Kidney (tissue), 13 donors: ENCODE measurements at regions not wholly inside any gene's neighbourhood (a gene's known extent, or its start where the extent isn't known, plus 50 kb on each side); places are given as distances from the start of the nearest gene placed in this dataset.

Source experiments
- DNase-seq, 5 donors: peaks; one replicate each; pipeline ENCODE4 v3.0.0-alpha.2; 2013 to 2020
- FAIRE-seq: peaks from 2 replicates; lab custom pipeline; 2012; peaks lifted over from hg19 to GRCh38; lab: Jason Lieb, UNC
- H3K27ac ChIP-seq, 2 donors: one replicate each; pipeline ENCODE4 v1.7.0; 2013; ENCODE audit warnings: low read depth in 2 of 2, low read length in 2 of 2, inconsistent platforms in 1 of 2
- H3K27me3 ChIP-seq: one replicate; pipeline ENCODE4 v1.7.1; 2013; ENCODE audit warnings: low read length, inconsistent platforms; ENCODE audit not compliant: control insufficient read depth, insufficient read depth
- H3K36me3 ChIP-seq, 3 donors: one replicate each; pipeline versions ENCODE4 v1.7.0 to v1.7.1; 2013; ENCODE audit warnings: low read length in 3 of 3, control low read depth in 1 of 3, inconsistent platforms in 1 of 3; ENCODE audit not compliant: insufficient read depth in 3 of 3, control insufficient read depth in 2 of 3
- H3K4me1 ChIP-seq, 3 donors: one replicate each; pipeline versions ENCODE4 v1.7.0 to v1.7.1; 2013; ENCODE audit warnings: low read length in 3 of 3, inconsistent platforms in 1 of 3, low read depth in 1 of 3; ENCODE audit not compliant: control insufficient read depth in 2 of 3, insufficient read depth in 2 of 3
- H3K4me3 ChIP-seq, 3 donors: one replicate each; pipeline versions ENCODE4 v1.7.0 to v1.8.1; 2013; ENCODE audit warnings: low read length in 3 of 3, control low read depth in 1 of 3, inconsistent platforms in 1 of 3
- H3K9ac ChIP-seq, 3 donors: one replicate each; pipeline versions ENCODE4 v1.7.0 to v1.7.1; 2013; ENCODE audit warnings: low read length in 3 of 3, control low read depth in 1 of 3, inconsistent platforms in 1 of 3
- H3K9me3 ChIP-seq, 3 donors: one replicate each; pipeline versions ENCODE4 v1.7.0 to v1.7.1; 2013; ENCODE audit warnings: low read length in 3 of 3, control low read depth in 1 of 3, inconsistent platforms in 1 of 3; ENCODE audit not compliant: control insufficient read depth in 2 of 3, insufficient read depth in 1 of 3
- CTCF ChIP-seq: IDR thresholded peaks from 3 replicates; pipeline ENCODE4 v1.5.1; 2012; ENCODE audit warnings: mild to moderate bottlenecking, moderate library complexity, borderline replicate concordance; ENCODE audit not compliant: insufficient read depth; ENCODE audit errors: extremely low read depth
- intact Hi-C: fragments of 100-400 bp; cut with DNase I; formaldehyde crosslinking; loops from one replicate; pipeline ENCODE4 v1.11.1; 2022
- donor health status: control.
- donor health status: control.
- donor health status: control.
- donor health status: control.
- donor health status: control.
- donor health status: DM: yes; HTN: yes; CAD: no.
- donor health status: Normal renal cell carcinoma (clear cell type).

DNA sequence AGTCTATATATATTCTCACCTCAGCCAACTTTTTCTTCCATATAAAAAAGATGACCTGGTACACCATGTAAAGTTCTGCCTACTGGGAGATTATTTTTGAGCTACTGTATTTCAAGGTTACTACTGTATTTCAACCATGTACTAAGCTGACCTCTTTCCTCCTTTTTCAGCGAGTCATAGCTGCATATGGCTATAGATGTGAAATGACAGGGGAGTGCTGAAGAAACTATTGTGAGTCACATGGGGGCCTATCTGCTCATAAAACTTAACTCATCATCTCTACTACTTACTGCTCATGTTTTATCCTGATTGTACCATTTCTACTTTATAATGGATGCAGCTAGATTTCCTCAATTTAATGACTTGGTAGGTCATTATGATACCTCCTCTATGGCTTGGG is 571.4 kb upstream of the ATP2B1 start:
- DNase-seq: no peak
- Histone ChIP-seq H3K27ac (no peak overlapping the region), H3K4me3 (no peak overlapping the region), H3K27me3 (no peaks in the 10 kb centered on the region), H3K9me3 (peaks cover 0 to 2% (median 0%) of the 10 kb centered on the region in 3 donors), H3K9ac (no peak overlapping the region), H3K36me3 (no peaks in the 10 kb centered on the region), H3K4me1 (no peaks in the 10 kb centered on the region)
- no peak for TF ChIP-seq CTCF
- no peak for FAIRE-seq
- intact Hi-C loops: no loop called here

DNA sequence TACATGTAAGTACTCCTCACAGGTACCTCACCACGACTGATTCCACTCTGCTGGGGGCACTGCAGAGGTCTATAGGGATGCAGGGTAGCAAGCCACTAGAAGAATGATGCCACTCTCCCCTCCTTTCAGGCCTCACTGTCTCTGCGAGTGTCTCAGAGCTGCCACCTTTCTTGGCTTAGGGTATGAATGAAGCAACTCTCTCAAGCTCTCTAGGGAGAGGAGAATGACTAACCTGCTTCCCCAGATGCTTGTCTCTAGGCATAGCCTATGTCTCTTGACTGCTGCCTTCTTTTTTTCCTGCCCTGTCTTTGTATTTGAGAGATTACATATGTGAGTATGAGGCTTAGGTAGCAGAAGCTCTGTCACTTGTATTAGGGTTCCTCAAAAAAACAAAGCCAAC is 566.5 kb upstream of the ATP2B1 start:
- DNase-seq (no peak), FAIRE-seq (no peak)
- Histone ChIP-seq H3K9me3 (no peaks in the 10 kb centered on the region), H3K36me3 (no peaks in the 10 kb centered on the region), H3K4me1 (no peaks in the 10 kb centered on the region), H3K27me3 (no peaks in the 10 kb centered on the region), H3K27ac (no peak overlapping the region), H3K4me3 (no peak overlapping the region), H3K9ac (no peak overlapping the region)
- no peak for TF ChIP-seq CTCF
- intact Hi-C loops: no loop called here

DNA sequence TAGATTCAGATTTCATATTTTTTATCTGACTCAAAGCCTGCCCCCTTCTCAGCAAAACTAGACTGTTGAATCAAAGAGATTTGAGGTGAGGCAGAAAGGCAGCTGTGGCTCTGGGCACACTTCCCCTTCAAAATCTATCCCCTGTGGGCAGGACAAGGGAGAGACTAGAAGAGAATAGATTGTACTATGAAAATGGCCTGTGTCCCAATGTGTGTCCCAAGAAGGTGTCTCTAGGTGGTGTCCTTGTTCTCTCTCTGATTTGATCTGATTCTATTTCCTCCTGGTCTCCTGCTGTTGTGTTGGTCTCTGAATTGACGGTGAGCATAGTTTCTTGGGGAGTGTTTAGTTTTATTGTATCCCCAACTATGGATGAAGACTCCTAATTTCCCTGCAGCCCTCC is 565.8 kb upstream of the ATP2B1 start:
- Histone ChIP-seq H3K9ac (no peak overlapping the region), H3K36me3 (no peaks in the 10 kb centered on the region), H3K4me1 (no peaks in the 10 kb centered on the region), H3K27ac (no peak overlapping the region), H3K4me3 (no peak overlapping the region), H3K27me3 (no peaks in the 10 kb centered on the region), H3K9me3 (no peaks in the 10 kb centered on the region)
- FAIRE-seq: no peak
- intact Hi-C loops: no loop called here
- TF ChIP-seq CTCF: no peak
- no peak for DNase-seq

DNA sequence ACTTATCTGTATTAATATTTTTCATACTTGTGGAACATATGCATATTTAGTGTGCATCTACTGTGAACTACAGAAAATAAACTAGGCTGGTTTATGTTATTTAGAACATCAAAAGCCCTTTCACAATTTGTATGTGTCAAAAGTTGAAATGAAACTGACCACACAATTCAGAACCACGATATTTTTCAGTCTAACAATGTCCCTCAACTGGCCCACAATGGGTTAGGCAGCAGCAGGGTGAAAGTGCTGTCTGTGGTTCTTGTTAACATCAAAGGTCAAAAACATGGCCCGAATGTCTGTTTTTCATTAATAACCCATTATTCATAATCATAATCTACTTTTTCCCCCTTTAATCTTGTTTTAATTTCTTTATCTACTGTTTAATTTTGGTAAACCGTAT is 559.9 kb upstream of the ATP2B1 start:
- FAIRE-seq: no peak
- no peak overlapping the region for H3K9ac ChIP-seq
- intact Hi-C loops: no loop called here
- no peaks in the 10 kb centered on the region for H3K36me3 ChIP-seq
- no peak for DNase-seq
- H3K4me3 ChIP-seq: no peak overlapping the region
- no peak overlapping the region for H3K27ac ChIP-seq
- no peaks in the 10 kb centered on the region for H3K4me1 ChIP-seq
- TF ChIP-seq CTCF: no peak
- H3K27me3 ChIP-seq: no peaks in the 10 kb centered on the region
- no peaks in the 10 kb centered on the region for H3K9me3 ChIP-seq
